ENCODE measurements at regions not wholly inside any gene's neighbourhood (a gene's known extent, or its start where the extent isn't known, plus 50 kb on each side); places are given as distances from the start of the nearest gene placed in this dataset.

- TF ChIP-seq CTCF (IDR thresholded peaks at IDR 0.05; ENCODE audit: low read depth, low read length, poor library complexity, severe bottlenecking) (no peak), EZH2phosphoT487 (IDR thresholded peaks at IDR 0.05; ENCODE audit: borderline replicate concordance, low read length) (no peak)
Measured at GRCh38 chr14:54152351-54152750, 195.7 kb upstream of the BMP4 start.
